ENCODE measurements at regions not wholly inside any gene's neighbourhood (a gene's known extent, or its start where the extent isn't known, plus 50 kb on each side); places are given as distances from the start of the nearest gene placed in this dataset.

- no peak for DNase-seq (ENCODE audit: low read depth in 4 of 4, low spot score in 2 of 4)
These were observed 305.3 kb downstream of the SLC6A15 start for GRCh38 chr12:84607170-84607819.

DNA sequence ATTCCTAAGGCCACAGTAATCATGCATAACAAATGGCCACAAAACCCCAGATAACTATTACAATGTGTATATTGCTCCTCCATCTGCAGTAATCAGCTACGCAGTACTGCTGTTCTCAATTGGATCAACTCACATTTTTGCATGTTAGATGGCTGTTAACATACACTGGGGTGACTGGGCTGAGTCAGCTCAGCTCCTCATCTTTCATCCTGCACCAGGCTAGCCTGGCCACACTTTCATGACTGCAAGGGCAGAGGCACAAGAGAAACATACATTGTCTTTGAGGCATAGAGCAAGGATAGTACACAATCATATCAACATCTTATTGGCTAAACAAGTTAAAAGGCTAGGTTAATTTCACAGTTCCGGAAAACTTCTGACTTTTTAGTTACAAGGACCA, 306.6 kb downstream of the SLC6A15 start:
- DNase-seq (ENCODE audit: low read depth in 4 of 4, low spot score in 2 of 4) = no peak

DNA sequence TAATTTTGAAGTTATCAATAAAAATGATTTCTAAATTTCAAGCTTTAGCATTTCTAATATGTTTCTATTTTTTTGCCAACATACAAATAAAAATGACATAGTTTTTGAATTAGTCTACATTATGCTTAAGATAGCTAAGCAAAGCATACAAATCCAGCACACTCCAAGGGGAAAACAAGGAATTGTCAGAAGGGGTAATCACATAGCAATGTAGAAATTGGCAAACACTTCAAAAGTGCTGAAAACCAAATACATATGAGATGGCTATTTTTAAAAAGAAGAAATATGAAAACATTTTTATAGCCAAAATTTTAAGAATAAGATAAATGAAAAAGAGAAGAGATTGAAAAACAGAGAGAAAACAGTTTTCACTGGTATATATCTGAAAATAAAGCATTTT, 308.0 kb downstream of the SLC6A15 start:
- no peak for DNase-seq (ENCODE audit: low read depth in 4 of 4, low spot score in 2 of 4)

DNA sequence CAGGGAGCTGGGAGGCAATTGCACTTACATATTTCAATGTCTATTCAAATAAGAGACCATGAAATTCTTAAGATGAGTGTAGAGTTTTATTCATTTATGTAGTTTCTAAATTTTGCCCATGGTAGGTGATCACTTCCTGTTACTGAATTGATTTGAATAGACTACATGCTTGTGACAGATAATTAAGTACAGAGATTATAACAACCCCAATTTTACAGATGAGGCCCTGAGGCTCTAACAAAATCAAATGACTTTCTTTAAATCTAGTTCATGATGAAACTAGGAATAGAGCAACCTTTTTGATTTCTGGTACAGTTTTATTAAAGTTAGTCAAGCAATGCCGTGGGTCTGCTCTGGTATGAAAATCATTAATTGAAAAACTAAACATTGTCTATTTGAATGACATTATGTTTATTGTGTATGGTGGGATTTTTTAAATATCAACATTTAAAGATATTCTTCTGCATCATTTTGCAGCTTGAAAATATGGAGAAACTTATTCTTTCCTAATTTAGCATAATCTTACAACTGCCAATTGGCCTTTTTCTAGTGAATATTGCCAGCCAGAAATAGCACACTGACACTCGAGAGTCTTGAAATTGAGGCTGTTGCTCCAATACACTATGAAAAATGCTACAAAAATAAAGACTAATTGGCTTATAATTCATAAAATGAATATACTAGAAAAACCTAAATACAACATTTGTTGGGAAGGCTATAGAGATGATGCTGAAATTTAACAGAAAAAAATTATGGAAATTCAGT, 308.9 kb downstream of the SLC6A15 start:
- DNase-seq (ENCODE audit: low read depth in 4 of 4, low spot score in 2 of 4) = no peak

- DNase-seq (ENCODE audit: low read depth in 4 of 4, low spot score in 2 of 4) = no peak
These were observed 311.1 kb downstream of the SLC6A15 start for GRCh38 chr12:84601483-84601882.

GRCh38 chr12:84599539-84599938, 313.1 kb downstream of the SLC6A15 start:
- DNase-seq (ENCODE audit: low read depth in 4 of 4, low spot score in 2 of 4) = no peak

GRCh38 chr12:84596266-84596665, 316.3 kb downstream of the SLC6A15 start:
- no peak for DNase-seq (ENCODE audit: low read depth in 4 of 4, low spot score in 2 of 4)

DNA sequence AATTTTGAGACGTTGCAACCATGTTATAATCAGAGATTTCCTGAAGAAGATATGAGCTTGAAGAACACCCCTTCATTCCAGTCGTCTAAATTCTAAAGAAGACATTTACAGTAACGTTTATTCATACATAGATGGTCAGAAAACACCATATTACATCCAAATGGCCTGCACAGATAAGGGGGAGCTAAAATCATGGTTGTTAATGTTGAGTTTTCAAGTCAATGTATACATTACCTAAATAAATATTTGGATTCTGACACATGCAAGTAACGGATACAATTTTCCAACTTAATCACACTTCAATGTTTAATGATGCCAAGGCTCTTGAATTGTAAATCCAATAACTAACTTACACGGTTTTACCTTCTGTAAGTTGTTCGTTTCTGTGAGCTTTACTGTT, 318.4 kb downstream of the SLC6A15 start:
- no peak for DNase-seq (ENCODE audit: low read depth in 4 of 4, low spot score in 2 of 4)

GRCh38 chr12:84585776-84586395, 326.7 kb downstream of the SLC6A15 start:
- no peak for DNase-seq (ENCODE audit: low read depth in 4 of 4, low spot score in 2 of 4)

- no peak for DNase-seq (ENCODE audit: low read depth in 4 of 4, low spot score in 2 of 4)
These were observed 340.4 kb downstream of the SLC6A15 start for GRCh38 chr12:84572196-84572595.

DNA sequence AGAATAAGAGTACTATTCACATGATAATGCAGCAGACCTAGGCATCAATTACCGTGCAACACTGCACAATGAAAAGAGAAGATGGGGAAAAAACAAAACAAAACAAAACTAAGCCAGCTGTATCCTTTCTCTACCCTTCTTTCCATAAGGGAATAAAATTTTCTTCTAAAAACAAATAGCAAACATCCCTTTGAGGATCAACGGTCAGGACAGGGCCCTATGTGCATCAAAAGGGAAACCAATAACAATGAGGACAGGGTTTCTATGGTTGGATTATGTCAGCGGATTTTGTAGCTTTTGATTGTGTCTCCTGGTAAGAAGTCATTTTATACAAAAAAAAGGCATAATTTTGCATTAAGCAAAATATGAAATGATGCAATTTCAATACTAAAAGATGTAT, 350.3 kb downstream of the SLC6A15 start:
- DNase-seq (ENCODE audit: low read depth in 4 of 4, low spot score in 2 of 4) = no peak

- no peak for DNase-seq (ENCODE audit: low read depth in 4 of 4, low spot score in 2 of 4)
These were observed 351.2 kb downstream of the SLC6A15 start for GRCh38 chr12:84561351-84561750.

DNA sequence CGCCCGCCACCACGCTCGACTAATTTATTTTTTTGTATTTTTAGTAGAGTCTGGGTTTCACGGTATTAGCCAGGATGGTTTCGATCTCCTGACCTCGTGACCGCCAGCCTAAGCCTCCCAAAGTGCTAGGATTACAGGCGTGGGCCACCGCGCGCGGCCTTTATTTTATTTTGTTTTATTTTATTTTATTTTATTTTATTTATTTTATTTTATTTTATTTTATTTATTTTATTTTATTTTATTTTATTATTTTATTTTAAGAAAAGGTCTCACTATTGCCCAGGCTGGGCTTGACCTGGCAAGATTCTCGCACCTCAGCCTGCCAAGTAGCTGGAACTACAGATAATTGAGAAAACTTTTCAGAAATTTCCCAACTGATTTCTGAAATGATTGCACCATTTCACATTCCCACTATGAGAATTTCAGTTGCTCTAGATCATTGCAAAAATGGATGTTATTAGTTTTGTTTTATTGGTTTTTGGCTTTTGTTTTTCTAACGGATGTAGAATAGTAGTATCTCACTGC, 358.3 kb downstream of the SLC6A15 start:
- no peak for DNase-seq (ENCODE audit: low read depth in 4 of 4, low spot score in 2 of 4)

GRCh38 chr12:84553331-84554117, 359.1 kb downstream of the SLC6A15 start:
- no peak for DNase-seq (ENCODE audit: low read depth in 4 of 4, low spot score in 2 of 4)

DNA sequence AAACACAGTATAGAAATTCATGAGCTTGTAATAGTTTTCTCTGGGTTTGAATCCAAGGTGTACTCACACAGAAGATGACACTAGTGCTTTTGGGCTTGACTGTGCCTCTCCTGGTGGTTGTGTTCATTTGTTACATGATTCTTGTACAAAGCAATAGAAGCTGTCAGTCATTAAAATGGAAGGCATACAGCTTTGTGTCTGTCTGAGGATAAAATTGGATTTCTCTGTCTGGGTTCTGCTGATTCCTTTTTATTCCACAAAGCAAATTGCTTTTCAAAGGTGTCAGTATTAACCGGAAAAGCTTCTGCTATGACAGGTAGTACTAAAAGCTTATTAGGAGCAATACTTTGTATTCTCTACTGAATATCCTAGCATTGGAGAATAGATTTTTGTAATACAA, 361.2 kb downstream of the SLC6A15 start:
- DNase-seq (ENCODE audit: low read depth in 4 of 4, low spot score in 2 of 4) = no peak

DNA sequence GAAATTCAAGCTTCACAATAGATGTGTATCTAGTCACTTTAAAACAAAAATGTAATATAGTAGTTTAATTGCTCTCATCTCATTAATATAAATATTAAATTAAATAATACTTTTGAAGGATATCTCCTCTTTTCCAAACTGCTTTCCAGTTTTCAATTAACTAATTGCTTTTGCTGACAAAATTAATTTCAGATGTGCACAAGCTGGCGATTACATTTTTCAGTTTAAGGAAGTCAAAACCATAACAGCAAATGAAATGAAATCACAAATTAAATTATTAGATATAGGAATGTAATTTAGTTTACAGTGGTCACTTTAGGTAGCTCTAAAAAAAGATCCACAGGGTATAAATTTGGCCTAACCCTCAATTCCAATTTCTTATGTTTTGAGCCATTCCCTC, 362.1 kb downstream of the SLC6A15 start:
- DNase-seq (ENCODE audit: low read depth in 4 of 4, low spot score in 2 of 4) = no peak

DNA sequence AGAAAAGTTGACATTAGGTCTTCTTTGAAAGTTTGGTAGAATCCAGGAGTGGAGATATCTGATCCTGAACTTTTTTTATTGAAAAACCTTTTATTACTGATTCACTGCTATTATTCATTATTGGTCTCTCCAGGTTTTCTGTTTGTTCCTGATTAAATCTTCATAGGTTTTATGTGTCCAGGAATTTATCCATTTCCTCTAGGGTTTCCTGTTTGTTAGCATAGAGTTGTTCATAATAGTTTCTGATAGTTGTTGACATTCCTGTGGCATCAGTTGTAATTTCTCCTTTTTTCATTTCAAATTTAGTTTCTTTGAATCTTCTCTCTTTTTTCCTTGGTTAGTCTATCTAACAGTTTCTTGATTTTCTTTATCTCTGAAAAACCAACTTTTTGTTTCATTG, 370.3 kb downstream of the SLC6A15 start:
- DNase-seq (ENCODE audit: low read depth in 4 of 4, low spot score in 2 of 4) = no peak

- DNase-seq (ENCODE audit: low read depth in 4 of 4, low spot score in 2 of 4) = no peak
These were observed 374.9 kb downstream of the SLC6A15 start for GRCh38 chr12:84537666-84538065.

GRCh38 chr12:84512751-84513150, 399.8 kb downstream of the SLC6A15 start:
- no peak for DNase-seq (ENCODE audit: low read depth in 4 of 4, low spot score in 2 of 4)

GRCh38 chr12:84508851-84509260, 403.7 kb downstream of the SLC6A15 start:
- DNase-seq (ENCODE audit: low read depth in 4 of 4, low spot score in 2 of 4) = no peak

Measured in left renal cortex interstitium (tissue), 4 donors.